HG02623 (cell line): ENCODE measurements at regions not wholly inside any gene's neighbourhood (a gene's known extent, or its start where the extent isn't known, plus 50 kb on each side); places are given as distances from the start of the nearest gene placed in this dataset.
"Not testable (repeated sequence)": the region's sequence is repeated elsewhere in the genome, so short reads cannot be mapped to it uniquely, and the experiment has no call there.

Experiments used
- ATAC-seq: cut with Tn5 transposase; IDR thresholded peaks from one replicate; pipeline ENCODE4 v1.9.1; 2021; ENCODE audit warnings: moderate library complexity; ENCODE audit not compliant: unreplicated experiment

- no peak for ATAC-seq
Measured at GRCh38 chr6:140376209-140376608, 1001.8 kb upstream of the CITED2 start.

GRCh38 chr6:140373728-140374127, 999.3 kb upstream of the CITED2 start:
- not testable (repeated sequence) for ATAC-seq

DNA sequence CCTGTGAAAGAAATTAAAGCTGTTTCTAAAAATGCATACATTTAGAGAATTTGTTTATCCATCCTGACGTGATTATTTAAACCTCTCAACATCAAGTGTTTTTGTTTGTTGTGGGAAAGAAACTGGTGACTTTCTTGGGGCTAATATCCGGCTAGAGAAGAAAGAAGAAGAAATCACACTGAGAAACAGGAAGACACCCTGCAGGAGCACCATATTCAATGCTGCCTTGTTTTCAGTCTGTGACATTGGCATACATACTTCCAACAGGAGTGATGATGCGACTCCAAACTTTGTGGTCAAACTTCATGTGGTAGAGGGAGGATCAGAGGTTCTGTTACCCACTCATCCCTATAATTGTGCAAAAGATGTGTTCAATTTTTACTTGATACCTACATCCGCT, 997.6 kb upstream of the CITED2 start:
- no peak for ATAC-seq

GRCh38 chr6:140370976-140371870, 996.8 kb upstream of the CITED2 start:
- no peak for ATAC-seq

- ATAC-seq, result no peak
Measured at GRCh38 chr6:140370441-140370840, 996.0 kb upstream of the CITED2 start.

- ATAC-seq, result no peak
Measured at GRCh38 chr6:140366991-140367390, 992.5 kb upstream of the CITED2 start.

DNA sequence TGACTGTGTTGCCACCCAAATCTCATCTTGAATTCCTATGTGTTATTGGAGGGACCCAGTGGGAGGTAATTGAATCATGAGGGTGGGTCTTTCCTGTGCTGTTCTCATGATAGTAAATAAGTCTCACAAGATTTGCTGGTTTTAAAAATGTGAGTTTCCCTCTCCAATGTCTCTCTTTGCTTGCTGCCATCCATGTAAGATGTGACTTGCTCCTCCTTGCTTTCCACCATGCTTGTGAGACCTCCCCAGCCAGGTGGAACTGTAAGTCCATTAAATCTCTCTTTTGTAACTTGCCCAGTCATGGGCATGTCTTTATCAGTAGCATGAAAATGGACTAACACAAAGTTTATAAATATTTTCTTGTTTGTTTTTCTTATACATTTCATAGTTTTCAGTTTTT, 990.5 kb upstream of the CITED2 start:
- no peak for ATAC-seq

- ATAC-seq, result no peak
Measured at GRCh38 chr6:140360651-140361050, 986.2 kb upstream of the CITED2 start.

GRCh38 chr6:140355476-140355875, 981.0 kb upstream of the CITED2 start:
- no peak for ATAC-seq

DNA sequence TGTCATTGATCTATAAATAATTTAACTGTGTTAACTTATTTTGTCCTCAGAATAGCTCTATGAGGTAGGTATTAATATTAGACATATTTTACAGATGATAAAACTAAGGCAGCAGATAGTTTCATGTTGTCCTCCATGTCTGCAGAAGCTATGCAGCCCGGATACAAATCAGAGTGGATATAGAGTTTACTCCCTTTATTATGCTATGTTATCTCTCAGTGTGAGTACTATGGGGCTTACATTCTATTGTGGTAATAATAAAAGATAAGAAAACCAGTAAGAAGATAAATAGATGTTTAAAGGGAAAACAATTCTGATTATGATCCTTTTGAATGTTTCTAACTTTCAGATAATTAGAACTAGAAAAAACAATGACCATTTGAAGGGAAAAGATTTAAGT, 979.8 kb upstream of the CITED2 start:
- ATAC-seq, result no peak

GRCh38 chr6:140353536-140353935, 979.1 kb upstream of the CITED2 start:
- ATAC-seq, result no peak

- ATAC-seq, result no peak
Measured at GRCh38 chr6:140346428-140346827, 972.0 kb upstream of the CITED2 start.

DNA sequence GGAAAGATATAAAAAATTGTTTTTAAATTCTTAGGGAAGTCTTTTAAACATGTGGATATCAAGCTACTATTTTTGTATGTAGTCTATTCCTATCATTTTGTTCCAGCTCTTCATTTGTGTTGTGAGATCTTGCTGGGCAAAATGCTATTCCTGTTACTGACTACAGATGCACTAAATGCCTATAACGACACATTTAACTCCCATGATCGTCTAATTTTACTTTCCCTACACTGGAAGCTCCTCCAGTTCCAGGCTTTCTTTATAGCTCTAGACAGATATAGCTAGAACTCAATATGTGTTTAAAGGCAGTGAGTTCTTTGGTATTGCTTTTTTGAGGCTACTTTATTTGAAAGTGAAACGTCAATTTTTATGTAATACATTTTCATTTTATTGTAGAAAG, 971.5 kb upstream of the CITED2 start:
- no peak for ATAC-seq

- ATAC-seq, result no peak
Measured at GRCh38 chr6:140344142-140344913, 969.9 kb upstream of the CITED2 start.

- no peak for ATAC-seq
Measured at GRCh38 chr6:140343128-140343527, 968.7 kb upstream of the CITED2 start.

DNA sequence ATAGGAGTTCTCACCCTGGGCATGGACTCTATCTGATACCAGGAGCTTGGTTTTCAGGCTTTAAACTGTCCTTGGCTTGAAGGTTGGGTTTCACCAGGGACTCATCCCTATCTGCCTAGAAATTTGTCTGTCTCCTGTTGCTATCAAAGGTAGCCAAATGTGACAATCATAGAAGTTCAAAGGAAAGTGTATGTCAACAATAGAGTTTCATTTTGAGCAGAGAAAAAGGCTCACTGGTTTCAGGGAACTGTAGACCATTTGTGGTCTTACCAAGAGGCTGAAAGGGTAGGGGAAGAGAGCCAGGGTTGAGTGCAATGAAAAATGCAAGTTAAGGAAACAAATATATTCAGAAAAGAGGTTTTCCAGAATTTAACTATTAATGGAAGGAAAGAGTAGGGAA, 966.8 kb upstream of the CITED2 start:
- no peak for ATAC-seq

- no peak for ATAC-seq
Measured at GRCh38 chr6:140340795-140341194, 966.3 kb upstream of the CITED2 start.

DNA sequence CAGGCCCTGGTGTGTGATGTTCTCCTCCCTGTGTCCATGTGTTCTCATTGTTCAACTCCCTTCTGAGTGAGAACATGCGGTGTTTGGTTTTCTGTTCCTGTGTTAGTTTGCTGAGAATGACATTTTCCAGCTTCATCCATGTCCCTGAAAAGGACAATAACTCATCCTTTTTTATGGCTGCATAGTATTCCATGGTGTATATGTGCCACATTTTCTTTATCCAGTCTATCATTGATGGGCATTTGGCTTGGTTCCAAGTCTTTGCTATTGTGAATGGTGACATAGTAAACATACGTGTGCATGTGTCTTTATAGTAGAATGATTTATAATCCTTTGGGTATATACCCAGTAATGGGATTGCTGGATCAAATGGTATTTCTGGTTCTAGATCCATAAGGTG, 964.6 kb upstream of the CITED2 start:
- not testable (repeated sequence) for ATAC-seq

GRCh38 chr6:140321891-140322290, 947.4 kb upstream of the CITED2 start:
- ATAC-seq, result no peak

- ATAC-seq, result no peak
Measured at GRCh38 chr6:140320081-140321080, 945.9 kb upstream of the CITED2 start.

- peak; percentile 64 for ATAC-seq
Measured at GRCh38 chr6:140319209-140319608, 944.8 kb upstream of the CITED2 start.
